ENCODE measurements at regions not wholly inside any gene's neighbourhood (a gene's known extent, or its start where the extent isn't known, plus 50 kb on each side); places are given as distances from the start of the nearest gene placed in this dataset.

DNA sequence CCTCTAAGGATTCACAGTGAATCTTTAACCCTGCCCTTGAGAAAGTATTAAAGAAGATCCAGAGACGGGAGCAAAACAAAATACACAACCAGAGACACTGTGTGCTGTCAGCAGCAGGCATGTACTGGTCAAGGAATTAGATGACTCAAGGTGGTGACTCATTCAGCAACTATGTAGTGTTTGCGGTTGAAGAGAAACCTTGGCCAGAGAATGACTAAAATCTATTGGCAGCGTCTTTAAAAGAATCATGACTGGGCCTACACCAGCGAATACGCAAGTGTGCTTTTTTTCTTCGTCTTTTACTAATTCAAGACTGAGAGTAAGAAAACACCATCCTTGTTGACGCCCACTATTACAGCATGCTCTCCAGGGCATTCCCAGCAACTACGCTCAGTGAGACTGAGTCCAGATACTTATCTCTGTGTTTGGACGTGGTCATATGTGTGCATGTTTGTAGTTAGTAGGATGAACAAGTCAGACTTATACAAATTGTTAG is 72.4 kb upstream of the BACH2 start:
- TF ChIP-seq, protein P1, sequence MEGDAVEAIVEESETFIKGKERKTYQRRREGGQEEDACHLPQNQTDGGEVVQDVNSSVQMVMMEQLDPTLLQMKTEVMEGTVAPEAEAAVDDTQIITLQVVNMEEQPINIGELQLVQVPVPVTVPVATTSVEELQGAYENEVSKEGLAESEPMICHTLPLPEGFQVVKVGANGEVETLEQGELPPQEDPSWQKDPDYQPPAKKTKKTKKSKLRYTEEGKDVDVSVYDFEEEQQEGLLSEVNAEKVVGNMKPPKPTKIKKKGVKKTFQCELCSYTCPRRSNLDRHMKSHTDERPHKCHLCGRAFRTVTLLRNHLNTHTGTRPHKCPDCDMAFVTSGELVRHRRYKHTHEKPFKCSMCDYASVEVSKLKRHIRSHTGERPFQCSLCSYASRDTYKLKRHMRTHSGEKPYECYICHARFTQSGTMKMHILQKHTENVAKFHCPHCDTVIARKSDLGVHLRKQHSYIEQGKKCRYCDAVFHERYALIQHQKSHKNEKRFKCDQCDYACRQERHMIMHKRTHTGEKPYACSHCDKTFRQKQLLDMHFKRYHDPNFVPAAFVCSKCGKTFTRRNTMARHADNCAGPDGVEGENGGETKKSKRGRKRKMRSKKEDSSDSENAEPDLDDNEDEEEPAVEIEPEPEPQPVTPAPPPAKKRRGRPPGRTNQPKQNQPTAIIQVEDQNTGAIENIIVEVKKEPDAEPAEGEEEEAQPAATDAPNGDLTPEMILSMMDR (IDR thresholded peaks at IDR 0.05; ENCODE audit: insufficient read depth, low read depth, low read length): no peak
- TF ChIP-seq EZH2 (IDR thresholded peaks at IDR 0.05; ENCODE audit: insufficient read depth, low read length): no peak
